Heart left ventricle (tissue), 16 donors: ENCODE measurements at regions not wholly inside any gene's neighbourhood (a gene's known extent, or its start where the extent isn't known, plus 50 kb on each side); places are given as distances from the start of the nearest gene placed in this dataset.

Experiments
- ATAC-seq, 4 donors: fragments of 200-7000 bp; cut with Tn5 transposase; one replicate each; pipeline ENCODE4 v1.9.1; 2020 to 2022; ENCODE audit warnings: moderate library complexity in 4 of 4, mild to moderate bottlenecking in 3 of 4, moderate number of reproducible peaks in 1 of 4
- DNase-seq, 5 donors: peaks; one replicate each; pipeline ENCODE4 v3.0.0-alpha.2; 2020
- H3K27ac ChIP-seq, 12 donors: fragments of 200-600 bp; sonication (generic) in 4 of 12; one replicate each; pipeline versions ENCODE4 v1.5.0 to v1.8.0; 2016 to 2022; ENCODE audit warnings: mild to moderate bottlenecking in 2 of 12
- H3K27me3 ChIP-seq, 9 donors: fragments of 200-600 bp; sonication (generic) in 2 of 9; one replicate each; pipeline versions ENCODE4 v1.5.1 to v1.8.0; 2016 to 2022; ENCODE audit warnings: mild to moderate bottlenecking in 3 of 9
- H3K36me3 ChIP-seq, 9 donors: fragments of 200-600 bp; sonication (generic) in 2 of 9; one replicate each; pipeline versions ENCODE4 v1.5.0 to v1.8.0; 2018 to 2022; ENCODE audit warnings: mild to moderate bottlenecking in 2 of 9
- H3K4me1 ChIP-seq, 12 donors: fragments of 200-600 bp; sonication (generic) in 4 of 12; one replicate each; pipeline versions ENCODE4 v1.5.0 to v1.8.0; 2016 to 2022; ENCODE audit warnings: mild to moderate bottlenecking in 3 of 12
- H3K4me3 ChIP-seq, 12 donors: fragments of 200-600 bp; sonication (generic) in 4 of 12; one replicate each; pipeline versions ENCODE4 v1.5.0 to v1.8.0; 2017 to 2022; ENCODE audit warnings: mild to moderate bottlenecking in 9 of 12, moderate library complexity in 4 of 12
- H3K9me3 ChIP-seq, 12 donors: fragments of 200-600 bp; sonication (generic) in 4 of 12; one replicate each; pipeline versions ENCODE4 v1.5.0 to v1.8.0; 2016 to 2022; ENCODE audit warnings: mild to moderate bottlenecking in 1 of 12
- CTCF ChIP-seq, 12 donors: fragments of 200-600 bp; sonication (generic) in 4 of 12; IDR thresholded peaks; one replicate each; pipeline versions ENCODE4 v1.5.0 to v1.8.0; 2018 to 2022; ENCODE audit warnings: antibody characterized with exemption in 12 of 12, mild to moderate bottlenecking in 5 of 12
- POLR2A ChIP-seq, 2 donors: fragments of 450-650 bp; IDR thresholded peaks; one replicate each; pipeline ENCODE4 v1.6.1; 2017; ENCODE audit warnings: antibody characterized with exemption in 2 of 2, mild to moderate bottlenecking in 2 of 2, moderate library complexity in 2 of 2
- WGBS, 4 donors: extraction: QIAGEN DNeasy Blood & Tissue Kit in 2 of 4; methylation state at CpG; one replicate each; pipeline versions ENCODE4 v1.1.5 to v1.1.7; 2013 to 2018; 5-methylcytosine and 5-hydroxymethylcytosine counted together
- intact Hi-C, 10 donors: fragments of 100-400 bp; cut with DNase I; formaldehyde crosslinking; loops; one replicate each; pipeline versions ENCODE4 v1.11.1 to v1.14.2; 2022
- donor health status: ischemic (EF 13 %, LVEDD 7.1; RV severe dilation, severe dysfunction).
- donor health status: healthy with polysubstance abuse.
- donor health status: DM: no; HTN: yes; CAD: no.
- donor health status: DM: no; HTN: no; CAD: no.
- donor health status: ischemic (EF 25% LVEDD 6.9; RV normal size, moderate dysfunction).
- donor health status: ischemic (EF 25% LVEDD 5.7; RV mildly dilated, moderate dysfunction).
- donor health status: healthy.
- donor health status: DM: yes; HTN: yes; CAD: no.
- donor health status: ischemic (EF 35%, LVEDD 5.7; RV mildly dilated, moderate dysfunction).
- donor health status: nonischemic (EF 11% LVEDD 7.7; RV severe dilation, severe dysfunction).
- donor health status: DM: yes; HTN: yes; CAD: no.
- donor health status: PGD.
- donor health status: ischemic (EF 29% LVEDD 5.4; RV normal size, mild dysfunction).
- donor health status: nonischemic (EF 23%, LVEDD 6.1; RV moderate dilation, normal function).

- ATAC-seq (no peak), DNase-seq (no peak)
- H3K9me3 ChIP-seq, result peaks cover 0 to 3% (median 0%) of the 10 kb centered on the region in 12 donors
- H3K27ac ChIP-seq, result no peak overlapping the region
- no peaks in the 10 kb centered on the region for H3K36me3 ChIP-seq
- H3K4me3 ChIP-seq, result no peak overlapping the region
- intact Hi-C loops, result no loop called here
- TF ChIP-seq CTCF (IDR thresholded peaks at IDR 0.05), result no peak
- TF ChIP-seq POLR2A (IDR thresholded peaks at IDR 0.05), result no peak
- H3K27me3 ChIP-seq, result no peaks in the 10 kb centered on the region
- H3K4me1 ChIP-seq, result no peaks in the 10 kb centered on the region
Measured at GRCh38 chr11:41866525-41866924, 407.1 kb upstream of the LRRC4C start.

DNA sequence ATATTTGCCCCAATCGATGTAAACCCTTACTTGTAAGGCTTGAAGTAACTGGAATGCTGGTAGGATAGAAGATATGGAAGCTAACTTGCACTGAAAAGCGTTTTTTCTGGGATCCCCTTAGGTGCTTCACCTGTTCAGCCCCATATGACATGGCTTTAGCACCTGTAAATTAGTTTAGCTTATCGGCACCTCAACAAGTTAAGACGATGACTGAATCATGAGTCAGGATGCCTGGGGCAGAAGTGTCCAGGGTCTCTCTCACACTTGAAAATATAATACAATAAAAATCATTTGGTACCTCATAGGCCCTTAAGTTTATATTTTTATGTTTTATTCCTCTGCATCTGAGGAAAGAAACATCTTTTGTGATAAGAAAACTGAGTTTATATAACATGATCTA lies 409.2 kb upstream of the LRRC4C start:
- Histone ChIP-seq H3K27me3 (no peaks in the 10 kb centered on the region), H3K27ac (no peak overlapping the region), H3K4me1 (no peaks in the 10 kb centered on the region), H3K36me3 (no peaks in the 10 kb centered on the region), H3K9me3 (no peaks in the 10 kb centered on the region), H3K4me3 (no peak overlapping the region)
- WGBS, 4 donors, result 69 to 74% (median 72%) methylated on average over 4 of the region's 4 CpGs
- TF ChIP-seq POLR2A (IDR thresholded peaks at IDR 0.05) (no peak), CTCF (IDR thresholded peaks at IDR 0.05) (no peak)
- no peak for DNase-seq
- intact Hi-C loops, result no loop called here
- no peak for ATAC-seq

GRCh38 chr11:41872426-41872825 lies 413.0 kb upstream of the LRRC4C start:
- TF ChIP-seq CTCF (IDR thresholded peaks at IDR 0.05), result no peak
- no peak for TF ChIP-seq POLR2A (IDR thresholded peaks at IDR 0.05)
- Histone ChIP-seq H3K4me3 (no peak overlapping the region), H3K27ac (no peak overlapping the region), H3K9me3 (no peaks in the 10 kb centered on the region), H3K27me3 (no peaks in the 10 kb centered on the region), H3K4me1 (no peaks in the 10 kb centered on the region), H3K36me3 (no peaks in the 10 kb centered on the region)
- no peak for ATAC-seq
- intact Hi-C loops, result no loop called here
- no peak for DNase-seq
- WGBS, 4 donors, result 72 to 77% (median 76%) methylated on average over 3 of the region's 3 CpGs

- Histone ChIP-seq H3K27ac (no peak overlapping the region), H3K27me3 (no peaks in the 10 kb centered on the region), H3K9me3 (no peaks in the 10 kb centered on the region), H3K4me1 (no peaks in the 10 kb centered on the region), H3K4me3 (no peak overlapping the region), H3K36me3 (no peaks in the 10 kb centered on the region)
- no peak for DNase-seq
- 66 to 80% (median 74%) methylated on average over 4 of the region's 4 CpGs for WGBS, 4 donors
- no peak for ATAC-seq
- TF ChIP-seq CTCF (IDR thresholded peaks at IDR 0.05) (no peak), POLR2A (IDR thresholded peaks at IDR 0.05) (no peak)
- intact Hi-C loops, result no loop called here
Measured at GRCh38 chr11:41872870-41873269, 413.4 kb upstream of the LRRC4C start.
